Upper lobe of right lung (tissue), 1 donor: ENCODE measurements at regions not wholly inside any gene's neighbourhood (a gene's known extent, or its start where the extent isn't known, plus 50 kb on each side); places are given as distances from the start of the nearest gene placed in this dataset.
"Not testable (repeated sequence)": the region's sequence is repeated elsewhere in the genome, so short reads cannot be mapped to it uniquely, and the experiment has no call there.

Experiments
- ATAC-seq: fragments of 200-7000 bp; cut with Tn5 transposase; one replicate; pipeline ENCODE4 v1.9.1; 2020; ENCODE audit warnings: mild to moderate bottlenecking, moderate library complexity
- DNase-seq: peaks from one replicate; pipeline ENCODE4 v3.0.0-alpha.2; 2020
- H3K27ac ChIP-seq: fragments of 200-600 bp; one replicate; pipeline ENCODE4 v1.8.0; 2022
- H3K27me3 ChIP-seq: fragments of 200-600 bp; one replicate; pipeline ENCODE4 v1.8.0; 2022; ENCODE audit warnings: mild to moderate bottlenecking
- H3K36me3 ChIP-seq: fragments of 200-600 bp; one replicate; pipeline ENCODE4 v1.8.0; 2022
- H3K4me1 ChIP-seq: fragments of 200-600 bp; one replicate; pipeline ENCODE4 v1.8.0; 2022
- H3K4me3 ChIP-seq: fragments of 200-600 bp; one replicate; pipeline ENCODE4 v1.8.0; 2022; ENCODE audit warnings: mild to moderate bottlenecking
- H3K9me3 ChIP-seq: fragments of 200-600 bp; one replicate; pipeline ENCODE4 v1.8.0; 2022
- intact Hi-C: fragments of 100-400 bp; cut with DNase I; formaldehyde crosslinking; loops from one replicate; pipeline ENCODE4 v1.11.0; 2022
- TF ChIP-seq, protein P1 (sequence below): fragments of 200-600 bp; IDR thresholded peaks from one replicate; pipeline ENCODE4 v1.8.0; 2022; ENCODE audit warnings: antibody characterized with exemption
- donor health status: DM: no; HTN: yes; CAD: no; lungs with severe emphysema.

DNA sequence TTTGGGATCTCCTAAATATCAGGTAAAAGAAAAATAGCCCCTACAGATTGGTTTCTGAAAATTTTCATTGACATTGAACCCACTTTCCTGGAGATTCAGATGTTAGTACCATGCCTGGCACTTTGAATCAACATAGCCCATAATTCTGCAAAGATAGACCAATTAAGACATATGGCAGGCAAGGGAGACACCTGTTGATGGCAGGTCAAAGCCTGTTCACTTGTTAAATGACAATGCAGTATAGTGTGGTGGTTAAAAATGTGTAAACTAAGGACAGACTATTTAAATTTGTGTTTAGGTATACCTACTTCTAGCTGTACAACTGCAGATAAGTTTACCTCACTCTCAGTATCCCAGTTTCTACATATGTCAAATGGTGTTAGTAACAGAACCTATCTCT, 178.1 kb upstream of the MMADHC start:
- DNase-seq (no peak), ATAC-seq (no peak)
- no peak overlapping the region for H3K27ac ChIP-seq
- H3K36me3 ChIP-seq: no peaks in the 10 kb centered on the region
- H3K9me3 ChIP-seq: no peaks in the 10 kb centered on the region
- H3K27me3 ChIP-seq: no peaks in the 10 kb centered on the region
- no peaks in the 10 kb centered on the region for H3K4me1 ChIP-seq
- intact Hi-C loops: no loop called here
- TF ChIP-seq, protein P1, sequence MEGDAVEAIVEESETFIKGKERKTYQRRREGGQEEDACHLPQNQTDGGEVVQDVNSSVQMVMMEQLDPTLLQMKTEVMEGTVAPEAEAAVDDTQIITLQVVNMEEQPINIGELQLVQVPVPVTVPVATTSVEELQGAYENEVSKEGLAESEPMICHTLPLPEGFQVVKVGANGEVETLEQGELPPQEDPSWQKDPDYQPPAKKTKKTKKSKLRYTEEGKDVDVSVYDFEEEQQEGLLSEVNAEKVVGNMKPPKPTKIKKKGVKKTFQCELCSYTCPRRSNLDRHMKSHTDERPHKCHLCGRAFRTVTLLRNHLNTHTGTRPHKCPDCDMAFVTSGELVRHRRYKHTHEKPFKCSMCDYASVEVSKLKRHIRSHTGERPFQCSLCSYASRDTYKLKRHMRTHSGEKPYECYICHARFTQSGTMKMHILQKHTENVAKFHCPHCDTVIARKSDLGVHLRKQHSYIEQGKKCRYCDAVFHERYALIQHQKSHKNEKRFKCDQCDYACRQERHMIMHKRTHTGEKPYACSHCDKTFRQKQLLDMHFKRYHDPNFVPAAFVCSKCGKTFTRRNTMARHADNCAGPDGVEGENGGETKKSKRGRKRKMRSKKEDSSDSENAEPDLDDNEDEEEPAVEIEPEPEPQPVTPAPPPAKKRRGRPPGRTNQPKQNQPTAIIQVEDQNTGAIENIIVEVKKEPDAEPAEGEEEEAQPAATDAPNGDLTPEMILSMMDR: no peak
- H3K4me3 ChIP-seq: no peak overlapping the region

DNA sequence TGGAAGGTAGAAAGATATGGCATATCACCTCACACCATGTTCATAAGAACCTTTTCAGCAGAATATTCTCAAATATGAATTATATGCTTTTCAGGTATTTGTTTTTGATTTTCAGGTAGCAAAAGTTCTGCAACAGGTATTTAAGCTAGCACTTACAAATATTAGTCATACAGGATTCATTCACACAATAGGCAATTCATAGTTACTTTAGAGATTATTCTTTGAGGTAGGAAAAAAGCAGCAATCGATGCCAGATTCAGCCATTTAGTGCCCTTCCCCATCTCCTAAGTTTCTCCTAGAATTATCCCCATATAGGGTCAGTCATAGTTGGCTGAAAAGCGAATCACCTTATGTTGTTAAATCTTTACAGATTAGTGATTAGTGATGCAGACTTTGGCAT, 177.4 kb upstream of the MMADHC start:
- no peak overlapping the region for H3K27ac ChIP-seq

DNA sequence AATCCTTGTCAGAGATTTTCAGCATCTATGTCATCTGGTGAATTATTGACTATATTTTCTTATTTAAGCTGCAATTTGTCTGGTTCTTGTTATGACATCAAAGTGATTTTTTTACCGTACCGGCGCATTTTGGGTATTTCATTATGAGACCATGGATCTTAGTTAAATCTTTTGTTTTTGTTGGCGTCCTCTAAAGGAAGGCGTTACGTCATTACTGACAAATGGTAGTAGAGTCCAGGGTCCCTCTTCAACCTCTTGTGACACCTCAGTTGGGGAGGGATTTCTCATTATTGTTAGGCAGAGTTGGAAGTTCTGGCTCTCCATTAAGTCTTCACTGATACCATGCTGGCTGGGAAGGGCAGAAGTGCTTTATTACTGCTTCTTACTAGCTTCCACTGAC, 175.8 kb upstream of the MMADHC start:
- intact Hi-C loops: no loop called here
- no peak for ATAC-seq
- no peak overlapping the region for H3K27ac ChIP-seq
- H3K4me1 ChIP-seq: no peaks in the 10 kb centered on the region
- no peak overlapping the region for H3K4me3 ChIP-seq
- TF ChIP-seq, protein P1: no peak
- no peak for DNase-seq
- no peaks in the 10 kb centered on the region for H3K27me3 ChIP-seq
- H3K9me3 ChIP-seq: no peaks in the 10 kb centered on the region
- no peaks in the 10 kb centered on the region for H3K36me3 ChIP-seq

More for the DNA sequence above, 177.4 kb upstream of the MMADHC start:
- Histone ChIP-seq H3K4me3 (no peak overlapping the region), H3K27me3 (no peaks in the 10 kb centered on the region), H3K9me3 (no peaks in the 10 kb centered on the region), H3K36me3 (no peaks in the 10 kb centered on the region), H3K4me1 (no peaks in the 10 kb centered on the region)
- intact Hi-C loops: no loop called here
- TF ChIP-seq, protein P1: no peak
- ATAC-seq (no peak), DNase-seq (no peak)

DNA sequence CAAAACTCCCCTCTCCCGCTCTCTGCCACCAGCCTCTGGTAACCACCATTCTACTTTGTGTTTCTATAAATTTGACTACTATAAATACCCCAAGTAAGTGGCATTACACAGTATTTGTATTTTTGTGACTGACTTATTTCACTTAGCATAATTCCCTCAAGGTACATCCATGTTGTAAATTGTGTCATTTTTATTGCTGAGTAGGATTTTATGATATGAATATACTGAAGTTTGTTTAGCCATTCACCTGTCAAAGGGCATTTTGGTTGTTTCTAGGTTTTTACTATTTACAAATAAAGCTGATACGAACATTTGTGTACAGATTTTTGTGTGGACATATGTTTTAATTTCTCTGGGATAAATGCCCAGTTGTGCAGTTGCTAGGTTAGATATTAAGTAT, 174.0 kb upstream of the MMADHC start:
- TF ChIP-seq, protein P1: no peak
- ATAC-seq (no peak), DNase-seq (no peak)
- no peak overlapping the region for H3K27ac ChIP-seq
- no peak overlapping the region for H3K4me3 ChIP-seq
- intact Hi-C loops: no loop called here
- no peaks in the 10 kb centered on the region for H3K27me3 ChIP-seq
- H3K4me1 ChIP-seq: no peaks in the 10 kb centered on the region
- H3K9me3 ChIP-seq: no peaks in the 10 kb centered on the region
- H3K36me3 ChIP-seq: no peaks in the 10 kb centered on the region

DNA sequence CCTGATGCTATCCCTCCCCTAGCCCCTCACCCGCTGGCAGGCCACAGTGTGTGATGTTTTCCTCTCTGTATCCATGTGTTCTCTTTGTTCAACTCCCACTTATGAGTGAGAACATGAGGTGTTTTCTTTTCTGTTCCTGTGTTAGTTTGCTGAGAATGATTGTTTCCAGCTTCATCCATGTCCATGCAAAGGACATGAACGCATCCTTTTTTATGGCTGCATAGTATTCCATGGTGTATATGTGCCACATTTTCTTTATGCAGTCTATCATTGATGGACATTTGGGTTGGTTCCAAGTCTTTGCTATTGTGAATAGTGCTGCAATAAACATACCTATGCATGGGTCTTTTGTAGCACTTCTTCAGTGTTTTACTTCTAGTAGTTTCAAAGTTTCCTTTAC, 171.8 kb upstream of the MMADHC start:
- H3K27ac ChIP-seq, H3K9me3 ChIP-seq, H3K36me3 ChIP-seq, DNase-seq, H3K4me3 ChIP-seq, intact Hi-C loops, H3K4me1 ChIP-seq, ATAC-seq, H3K27me3 ChIP-seq: not testable (repeated sequence)

DNA sequence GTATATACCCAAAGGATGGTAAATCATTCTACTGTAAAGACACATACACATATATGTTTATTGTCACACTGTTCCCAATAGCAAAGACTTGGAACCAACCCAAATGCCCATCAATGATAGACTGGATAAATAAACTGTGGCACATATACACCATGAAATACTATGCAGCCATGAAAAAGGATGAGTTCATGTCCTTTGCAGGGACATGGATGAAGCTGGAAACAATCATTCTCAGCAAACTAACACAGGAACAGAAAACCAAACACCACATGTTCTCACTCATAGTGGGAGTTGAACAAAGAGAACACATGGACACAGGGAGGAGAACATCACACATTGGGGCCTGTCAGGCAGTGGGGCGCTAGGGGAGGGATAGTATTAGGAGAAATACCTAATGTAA, 167.1 kb upstream of the MMADHC start:
- DNase-seq, intact Hi-C loops, H3K36me3 ChIP-seq, ATAC-seq, H3K27ac ChIP-seq, H3K27me3 ChIP-seq, H3K4me1 ChIP-seq, H3K4me3 ChIP-seq, H3K9me3 ChIP-seq: not testable (repeated sequence)

DNA sequence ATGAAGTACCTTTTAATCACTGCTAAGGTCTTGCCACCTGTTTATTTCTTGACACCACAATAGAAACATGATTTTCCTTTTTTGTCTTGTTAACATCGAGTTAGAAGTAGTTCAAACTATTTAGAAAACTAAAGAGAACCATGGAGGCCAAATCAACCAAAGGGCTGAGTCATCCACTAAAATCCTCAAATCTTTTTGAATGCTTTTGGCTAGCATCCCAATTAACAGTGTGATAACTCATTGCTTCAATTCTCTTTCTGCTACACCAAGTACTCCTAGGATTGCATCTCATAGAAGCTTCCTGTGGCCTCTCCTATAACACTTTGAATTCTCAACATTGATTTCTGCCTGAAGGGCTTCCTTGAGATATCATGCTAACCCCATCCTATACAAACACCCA, 159.9 kb upstream of the MMADHC start:
- ATAC-seq (no peak), DNase-seq (no peak)
- TF ChIP-seq, protein P1: no peak
- H3K9me3 ChIP-seq: no peaks in the 10 kb centered on the region
- no peaks in the 10 kb centered on the region for H3K27me3 ChIP-seq
- H3K27ac ChIP-seq: no peak overlapping the region
- no peaks in the 10 kb centered on the region for H3K36me3 ChIP-seq
- intact Hi-C loops: no loop called here
- peaks cover 5% of the 10 kb centered on the region for H3K4me1 ChIP-seq
- H3K4me3 ChIP-seq: no peak overlapping the region
